BE2C (cell line): ENCODE measurements at regions not wholly inside any gene's neighbourhood (a gene's known extent, or its start where the extent isn't known, plus 50 kb on each side); places are given as distances from the start of the nearest gene placed in this dataset.

Source experiments
- DNase-seq: peaks from one replicate; pipeline ENCODE4 v3.0.0-alpha.2; 2020
- H3K27me3 ChIP-seq: fragments of 250-450 bp; sonication (Bioruptor Pico); 2 replicates; pipeline ENCODE4 v1.5.1; 2020; ENCODE audit warnings: mild to moderate bottlenecking
- H3K36me3 ChIP-seq: fragments of 250-450 bp; sonication (Bioruptor Pico); 2 replicates; pipeline ENCODE4 v1.5.1; 2020; ENCODE audit warnings: mild to moderate bottlenecking
- H3K4me1 ChIP-seq: fragments of 250-450 bp; sonication (Bioruptor Pico); 2 replicates; pipeline ENCODE4 v1.5.1; 2020
- H3K4me3 ChIP-seq: 2 replicates; pipeline ENCODE4 v1.5.1; 2011; ENCODE audit warnings: low read depth, low read length
- H3K9me3 ChIP-seq: fragments of 250-450 bp; sonication (Bioruptor Pico); 2 replicates; pipeline ENCODE4 v1.5.1; 2020
- CTCF ChIP-seq: IDR thresholded peaks from 2 replicates; pipeline ENCODE4 v1.5.1; 2012; ENCODE audit warnings: mild to moderate bottlenecking, low read depth, low read length

GRCh38 chr17:55897301-55897700 lies 146.4 kb downstream of the PCTP start:
- Histone ChIP-seq H3K36me3 (no peaks in the 10 kb centered on the region), H3K9me3 (no peaks in the 10 kb centered on the region), H3K4me1 (no peaks in the 10 kb centered on the region), H3K4me3 (no peak overlapping the region), H3K27me3 (peaks cover 7% of the 10 kb centered on the region)
- no peak for DNase-seq
- TF ChIP-seq CTCF = no peak

- no peak overlapping the region for H3K4me3 ChIP-seq
- H3K9me3 ChIP-seq = no peaks in the 10 kb centered on the region
- no peak for TF ChIP-seq CTCF
- DNase-seq = no peak
- H3K4me1 ChIP-seq = no peaks in the 10 kb centered on the region
- no peaks in the 10 kb centered on the region for H3K36me3 ChIP-seq
- peaks cover 10% of the 10 kb centered on the region for H3K27me3 ChIP-seq
These were observed 147.3 kb downstream of the PCTP start for GRCh38 chr17:55898195-55898594.

- no peak for TF ChIP-seq CTCF
- Histone ChIP-seq H3K36me3 (no peaks in the 10 kb centered on the region), H3K4me3 (no peak overlapping the region), H3K27me3 (peaks cover 14% of the 10 kb centered on the region), H3K4me1 (no peaks in the 10 kb centered on the region), H3K9me3 (no peaks in the 10 kb centered on the region)
- no peak for DNase-seq
These were observed 149.3 kb downstream of the PCTP start for GRCh38 chr17:55900188-55900587.

- no peak for TF ChIP-seq CTCF
- Histone ChIP-seq H3K4me3 (no peak overlapping the region), H3K4me1 (no peaks in the 10 kb centered on the region), H3K27me3 (peaks cover 14% of the 10 kb centered on the region), H3K9me3 (no peaks in the 10 kb centered on the region), H3K36me3 (no peaks in the 10 kb centered on the region)
- no peak for DNase-seq
These were observed 152.3 kb downstream of the PCTP start for GRCh38 chr17:55903028-55903690.

- Histone ChIP-seq H3K4me3 (no peak overlapping the region), H3K27me3 (peaks cover 9% of the 10 kb centered on the region), H3K4me1 (no peaks in the 10 kb centered on the region), H3K36me3 (no peaks in the 10 kb centered on the region), H3K9me3 (no peaks in the 10 kb centered on the region; the same call in 1 of the 2 replicates)
- no peak for TF ChIP-seq CTCF
- no peak for DNase-seq
These were observed 158.9 kb downstream of the PCTP start for GRCh38 chr17:55909776-55910175.

GRCh38 chr17:55911186-55911585 lies 160.3 kb downstream of the PCTP start:
- Histone ChIP-seq H3K4me1 (no peaks in the 10 kb centered on the region), H3K4me3 (no peak overlapping the region), H3K36me3 (no peaks in the 10 kb centered on the region), H3K27me3 (peaks cover 5% of the 10 kb centered on the region; the same call in 1 of the 2 replicates), H3K9me3 (no peaks in the 10 kb centered on the region; the same call in 1 of the 2 replicates)
- no peak for TF ChIP-seq CTCF
- no peak for DNase-seq
